IMR-90 (cell line): ENCODE measurements at regions not wholly inside any gene's neighbourhood (a gene's known extent, or its start where the extent isn't known, plus 50 kb on each side); places are given as distances from the start of the nearest gene placed in this dataset.

Experiments
- ATAC-seq: fragments of 200-7000 bp; cut with Tn5 transposase; 2 replicates; pipeline ENCODE4 v1.9.1; 2020; ENCODE audit warnings: low read depth, mild to moderate bottlenecking, moderate library complexity
- BruUV-seq: library from RNA; stranded (reverse); fragments of 400-500 nt; replicated peaks from 2 replicates; lab custom pipeline; 2021; lab: Mats Ljungman, UMichigan
- CTCF ChIA-PET: fragments of 300-600 bp; formaldehyde crosslinking; extraction: SDS; loops from one replicate; lab custom pipeline; 2021; ENCODE audit warnings: antibody characterized with exemption; lab: Yijun Ruan, JAX
- POLR2A ChIA-PET: fragments of 300-600 bp; sonication (Branson Sonifier 250); formaldehyde crosslinking; loops from one replicate; lab custom pipeline; 2022; ENCODE audit warnings: antibody characterized with exemption; ENCODE audit not compliant: unreplicated experiment; lab: Charles Lee
- DNase-seq: peaks from one replicate; pipeline ENCODE4 v3.0.0; 2013
- H2AFZ ChIP-seq: replicated peaks from 2 replicates; pipeline ENCODE3; 2013; ENCODE audit warnings: low read length, mild to moderate bottlenecking; ENCODE audit not compliant: poor library complexity
- H2AK5ac ChIP-seq: 2 replicates; pipeline ENCODE4 v1.6.1; 2013; ENCODE audit warnings: low read depth, low read length, inconsistent platforms
- H2AK9ac ChIP-seq: replicated peaks from 2 replicates; pipeline ENCODE3; 2013; ENCODE audit warnings: mild to moderate bottlenecking, low read depth, low read length, moderate library complexity; ENCODE audit not compliant: poor library complexity
- H2BK120ac ChIP-seq: 2 replicates; pipeline ENCODE4 v1.6.1; 2013; ENCODE audit warnings: low read depth, low read length, inconsistent platforms
- H2BK15ac ChIP-seq: 3 replicates; pipeline ENCODE4 v1.6.1; 2013; ENCODE audit warnings: low read depth, low read length, inconsistent platforms
- H2BK20ac ChIP-seq: 2 replicates; pipeline ENCODE4 v1.6.1; 2013; ENCODE audit warnings: low read depth, mild to moderate bottlenecking, inconsistent platforms, low read length, moderate library complexity
- H2BK5ac ChIP-seq: 2 replicates; pipeline ENCODE4 v1.6.1; 2013; ENCODE audit warnings: mild to moderate bottlenecking, low read depth, low read length, inconsistent platforms; ENCODE audit not compliant: poor library complexity, severe bottlenecking
- H3K14ac ChIP-seq: replicated peaks from 2 replicates; pipeline ENCODE4 v1.6.1; 2013; ENCODE audit warnings: low read depth, low read length, inconsistent platforms
- H3K18ac ChIP-seq: 2 replicates; pipeline ENCODE4 v1.6.1; 2013; ENCODE audit warnings: low read depth, low read length, control low read depth
- H3K23ac ChIP-seq: 2 replicates; pipeline ENCODE4 v1.6.1; 2013; ENCODE audit warnings: low read depth, low read length, inconsistent platforms
- H3K27ac ChIP-seq: 2 replicates; pipeline ENCODE4 v1.5.1; 2013; ENCODE audit warnings: mild to moderate bottlenecking, control low read depth, low read length; ENCODE audit not compliant: insufficient read depth
- H3K27me3 ChIP-seq: 2 replicates; pipeline ENCODE4 v1.6.1; 2013; ENCODE audit warnings: low read length; ENCODE audit not compliant: control insufficient read depth, insufficient read depth
- H3K36me3 ChIP-seq: 2 replicates; pipeline ENCODE4 v1.6.1; 2013; ENCODE audit warnings: low read length, mixed read lengths; ENCODE audit not compliant: control insufficient read depth, insufficient read depth
- H3K4ac ChIP-seq: 2 replicates; pipeline ENCODE4 v1.6.1; 2013; ENCODE audit warnings: low read depth, low read length, inconsistent platforms
- H3K4me1 ChIP-seq: 2 replicates; pipeline ENCODE4 v1.6.1; 2013; ENCODE audit warnings: low read length, mixed read lengths; ENCODE audit not compliant: control insufficient read depth, insufficient read depth
- H3K4me2 ChIP-seq: 2 replicates; pipeline ENCODE4 v1.6.1; 2013; ENCODE audit warnings: low read depth, mild to moderate bottlenecking, control low read depth, low read length, moderate library complexity
- H3K4me3 ChIP-seq: 2 replicates; pipeline ENCODE4 v1.5.1; 2013; ENCODE audit warnings: low read depth, mild to moderate bottlenecking, control low read depth, low read length, moderate library complexity; ENCODE audit not compliant: insufficient read depth
- H3K56ac ChIP-seq: 2 replicates; pipeline ENCODE4 v1.6.1; 2013; ENCODE audit warnings: low read length, inconsistent platforms; ENCODE audit not compliant: insufficient read depth; ENCODE audit errors: extremely low read depth
- H3K79me1 ChIP-seq, 2 experiments: 2 replicates each; pipeline ENCODE4 v1.6.1; 2013; ENCODE audit warnings: low read length in 2 of 2, inconsistent platforms in 1 of 2, low read depth in 1 of 2
- H3K9ac ChIP-seq: 2 replicates; pipeline ENCODE4 v1.6.1; 2013; ENCODE audit warnings: low read depth, low read length, control low read depth
- H3K9me1 ChIP-seq: 2 replicates; pipeline ENCODE4 v1.6.1; 2013; ENCODE audit warnings: low read length, inconsistent platforms; ENCODE audit not compliant: insufficient read depth
- H3K9me3 ChIP-seq: 2 replicates; pipeline ENCODE4 v1.6.1; 2013; ENCODE audit warnings: low read length; ENCODE audit not compliant: control insufficient read depth, insufficient read depth
- H4K20me1 ChIP-seq: 2 replicates; pipeline ENCODE4 v1.6.1; 2013; ENCODE audit warnings: low read length, inconsistent platforms; ENCODE audit not compliant: insufficient read depth
- H4K5ac ChIP-seq: 2 replicates; pipeline ENCODE4 v1.6.1; 2013; ENCODE audit warnings: mild to moderate bottlenecking, low read depth, low read length, control low read depth
- H4K8ac ChIP-seq, 2 experiments: 2 replicates each; pipeline ENCODE4 v1.6.1; 2013; ENCODE audit warnings: low read depth in 2 of 2, low read length in 2 of 2, control low read depth in 1 of 2, inconsistent platforms in 1 of 2
- H4K91ac ChIP-seq: 2 replicates; pipeline ENCODE4 v1.6.1; 2013; ENCODE audit warnings: low read depth, low read length, inconsistent platforms; ENCODE audit not compliant: insufficient read depth
- BHLHE40 ChIP-seq: fragments of 150-350 bp; IDR thresholded peaks from 2 replicates; pipeline ENCODE4 v1.6.1; 2016; ENCODE audit warnings: mild to moderate bottlenecking, low read depth, low read length
- CEBPB ChIP-seq: IDR thresholded peaks from 2 replicates; pipeline ENCODE4 v1.6.1; 2012; ENCODE audit warnings: low read depth, low read length, improper control_type of control experiment
- CHD1 ChIP-seq: IDR thresholded peaks from 2 replicates; pipeline ENCODE4 v1.6.1; 2012; ENCODE audit warnings: low read depth, low read length, improper control_type of control experiment
- CTCF ChIP-seq: conservative IDR thresholded peaks from 2 replicates; pipeline ENCODE4 v1.5.1; 2012; ENCODE audit warnings: mild to moderate bottlenecking, low read depth, low read length, improper control_type of control experiment
- ELK1 ChIP-seq: fragments of 150-350 bp; IDR thresholded peaks from 2 replicates; pipeline ENCODE4 v1.6.1; 2016; ENCODE audit warnings: low read depth, mild to moderate bottlenecking, low read length, moderate library complexity, borderline replicate concordance
- FOS ChIP-seq: fragments of 150-350 bp; IDR thresholded peaks from 2 replicates; pipeline ENCODE4 v1.6.1; 2016; ENCODE audit warnings: low read depth, low read length
- MAFK ChIP-seq: IDR thresholded peaks from 2 replicates; pipeline ENCODE4 v1.6.1; 2012; ENCODE audit warnings: low read depth, low read length, improper control_type of control experiment
- MAZ ChIP-seq: IDR thresholded peaks from 2 replicates; pipeline ENCODE4 v1.6.1; 2012; ENCODE audit warnings: low read depth, mild to moderate bottlenecking, low read length, improper control_type of control experiment, moderate library complexity, borderline replicate concordance
- MXI1 ChIP-seq: IDR thresholded peaks from 2 replicates; pipeline ENCODE4 v1.6.1; 2012; ENCODE audit warnings: low read depth, mild to moderate bottlenecking, low read length, moderate library complexity, borderline replicate concordance
- NFE2L2 ChIP-seq: fragments of 150-350 bp; IDR thresholded peaks from 2 replicates; pipeline ENCODE4 v1.6.1; 2016; ENCODE audit warnings: low read depth, mild to moderate bottlenecking, low read length
- POLR2A ChIP-seq: IDR thresholded peaks from 2 replicates; pipeline ENCODE4 v1.6.1; 2012; ENCODE audit warnings: mild to moderate bottlenecking, low read depth, low read length
- RAD21 ChIP-seq: IDR thresholded peaks from 2 replicates; pipeline ENCODE4 v1.6.1; 2012; ENCODE audit warnings: low read length, improper control_type of control experiment
- RCOR1 ChIP-seq: IDR thresholded peaks from 2 replicates; pipeline ENCODE4 v1.6.1; 2012; ENCODE audit warnings: mild to moderate bottlenecking, low read length, improper control_type of control experiment; ENCODE audit not compliant: insufficient replicate concordance
- RFX5 ChIP-seq: IDR thresholded peaks from 2 replicates; pipeline ENCODE4 v1.8.0; 2012; ENCODE audit warnings: low read depth, mild to moderate bottlenecking, low read length, moderate library complexity
- SMC3 ChIP-seq: fragments of 150-350 bp; IDR thresholded peaks from 2 replicates; pipeline ENCODE4 v1.6.1; 2016; ENCODE audit warnings: low read depth, mild to moderate bottlenecking, antibody characterized with exemption, low read length, moderate library complexity
- WGBS, 2 experiments: methylation state at CpG; one replicate each; pipeline versions ENCODE4 v1.1.5 to v1.1.7; 2013; ENCODE audit warnings: missing lambda C conversion rate in 2 of 2; ENCODE audit not compliant: insufficient read length in 1 of 2; ENCODE audit errors: extremely low coverage in 2 of 2; 5-methylcytosine and 5-hydroxymethylcytosine counted together
- dilution Hi-C: fragments of 300-500 bp; cut with HindIII; formaldehyde crosslinking; loops from one replicate; pipeline ENCODE4 v1.14.3; 2018; ENCODE audit warnings: low sequenced_read_pairs; ENCODE audit not compliant: unreplicated experiment
- in situ Hi-C: fragments of 300-500 bp; cut with MboI; formaldehyde crosslinking; loops from 3 replicates; pipeline ENCODE4 v1.14.3; 2019; ENCODE audit warnings: low sequenced_read_pairs, inconsistent platforms, mixed read lengths
- intact Hi-C: fragments of 100-400 bp; cut with micrococcal nuclease; formaldehyde crosslinking; loops from 2 replicates; pipeline ENCODE4 v1.10.0; 2022

- Histone ChIP-seq H3K79me1 (no peaks in the 10 kb centered on the region), H3K56ac (no peak overlapping the region), H2BK120ac (no peak overlapping the region), H3K27me3 (no peaks in the 10 kb centered on the region), H2BK15ac (no peak overlapping the region), H2BK20ac (no peak overlapping the region), H2AFZ (no peak overlapping the region), H3K9me3 (no peaks in the 10 kb centered on the region), H3K4ac (no peak overlapping the region), H3K18ac (no peak overlapping the region), H2AK9ac (no peak overlapping the region), H3K23ac (no peak overlapping the region), H4K5ac (no peak overlapping the region), H3K27ac (no peak overlapping the region), H3K4me2 (peak overlapping the region; percentile 75; the same call in 1 of the 2 replicates), H3K4me1 (peaks cover 8% of the 10 kb centered on the region), H3K9ac (no peak overlapping the region), H4K20me1 (no peaks in the 10 kb centered on the region; the same call in 1 of the 2 replicates), H4K91ac (no peak overlapping the region), H2BK5ac (no peak overlapping the region), H3K14ac (no peak overlapping the region), H3K36me3 (no peaks in the 10 kb centered on the region), H3K9me1 (peaks cover 8% of the 10 kb centered on the region; the same call in 1 of the 2 replicates), H4K8ac (no peak overlapping the region), H3K4me3 (no peak overlapping the region), H2AK5ac (no peak overlapping the region)
- in situ Hi-C loops: no loop called here
- ATAC-seq (no peak), DNase-seq (no peak)
- ChIA-PET CTCF (no interaction called here), POLR2A (no interaction called here)
- no TSS peak for BruUV-seq
- no peak for TF ChIP-seq MAZ
- TF ChIP-seq CTCF: no peak
- TF ChIP-seq MAFK: no peak
- no peak for TF ChIP-seq CHD1
- TF ChIP-seq BHLHE40: no peak
- TF ChIP-seq SMC3: no peak
- no peak for TF ChIP-seq POLR2A
- TF ChIP-seq NFE2L2: no peak
- no peak for TF ChIP-seq RFX5
- TF ChIP-seq MXI1: no peak
- TF ChIP-seq CEBPB: no peak
- no peak for TF ChIP-seq RAD21
- no peak for TF ChIP-seq ELK1
- TF ChIP-seq RCOR1: no peak
- no peak for TF ChIP-seq FOS
- intact Hi-C loops: no loop called here
- dilution Hi-C loops: no loop called here
- WGBS, 2 experiments: no CpG with 5 or more reads among the region's 3 CpGs
Observed at GRCh38 chr5:154696891-154697290, 58.3 kb upstream of the LARP1 start.
